HL-60/S4 (cell line): ENCODE measurements at regions not wholly inside any gene's neighbourhood (a gene's known extent, or its start where the extent isn't known, plus 50 kb on each side); places are given as distances from the start of the nearest gene placed in this dataset.
"Not testable (repeated sequence)": the region's sequence is repeated elsewhere in the genome, so short reads cannot be mapped to it uniquely, and the experiment has no call there.

Source experiments
- in situ Hi-C: fragments of 300-500 bp; cut with MboI; formaldehyde crosslinking; loops from 2 replicates; pipeline ENCODE4 v1.14.3; 2022; ENCODE audit warnings: low sequenced_read_pairs

GRCh38 chr7:51644216-51644615 is 327.6 kb upstream of the COBL start:
- in situ Hi-C loops = no loop called here

- in situ Hi-C loops = no loop called here
Measured at GRCh38 chr7:51640841-51641240, 324.2 kb upstream of the COBL start.

- in situ Hi-C loops = no loop called here
Measured at GRCh38 chr7:51639661-51640334, 323.2 kb upstream of the COBL start.

- in situ Hi-C loops = no loop called here
Measured at GRCh38 chr7:51636503-51636902, 319.9 kb upstream of the COBL start.

- in situ Hi-C loops = no loop called here
Measured at GRCh38 chr7:51635775-51636174, 319.2 kb upstream of the COBL start.

- in situ Hi-C loops = no loop called here
Measured at GRCh38 chr7:51634538-51634937, 317.9 kb upstream of the COBL start.

GRCh38 chr7:51634025-51634424 is 317.4 kb upstream of the COBL start:
- in situ Hi-C loops = no loop called here

- in situ Hi-C loops = no loop called here
Measured at GRCh38 chr7:51633596-51633995, 317.0 kb upstream of the COBL start.

- in situ Hi-C loops = no loop called here
Measured at GRCh38 chr7:51633006-51633405, 316.4 kb upstream of the COBL start.

GRCh38 chr7:51630933-51631332 is 314.3 kb upstream of the COBL start:
- in situ Hi-C loops = no loop called here

GRCh38 chr7:51629206-51629605 is 312.6 kb upstream of the COBL start:
- in situ Hi-C loops = no loop called here

- in situ Hi-C loops = no loop called here
Measured at GRCh38 chr7:51621956-51622355, 305.3 kb upstream of the COBL start.

GRCh38 chr7:51620706-51621105 is 304.1 kb upstream of the COBL start:
- in situ Hi-C loops = no loop called here

GRCh38 chr7:51619880-51620279 is 303.3 kb upstream of the COBL start:
- in situ Hi-C loops = no loop called here

GRCh38 chr7:51617686-51618085 is 301.1 kb upstream of the COBL start:
- in situ Hi-C loops = no loop called here

GRCh38 chr7:51613911-51614357 is 297.3 kb upstream of the COBL start:
- in situ Hi-C loops = no loop called here

GRCh38 chr7:51611937-51612336 is 295.3 kb upstream of the COBL start:
- in situ Hi-C loops = no loop called here

GRCh38 chr7:51607447-51607846 is 290.8 kb upstream of the COBL start:
- in situ Hi-C loops = no loop called here

- in situ Hi-C loops = no loop called here
Measured at GRCh38 chr7:51606601-51607154, 290.1 kb upstream of the COBL start.

GRCh38 chr7:51602376-51602775 is 285.8 kb upstream of the COBL start:
- in situ Hi-C loops = no loop called here

- in situ Hi-C loops = no loop called here
Measured at GRCh38 chr7:51601461-51601860, 284.9 kb upstream of the COBL start.

- in situ Hi-C loops = not testable (repeated sequence)
Measured at GRCh38 chr7:51599935-51600334, 283.3 kb upstream of the COBL start.

GRCh38 chr7:51593628-51594027 is 277.0 kb upstream of the COBL start:
- in situ Hi-C loops = no loop called here
